OCI-LY7 (cell line): ENCODE measurements at regions not wholly inside any gene's neighbourhood (a gene's known extent, or its start where the extent isn't known, plus 50 kb on each side); places are given as distances from the start of the nearest gene placed in this dataset.

Experiments used
- BruUV-seq: library from RNA; stranded (reverse); fragments of 400-500 nt; replicated peaks from 2 replicates; lab custom pipeline; 2021; lab: Mats Ljungman, UMichigan
- CTCF ChIA-PET: fragments of 300-600 bp; sonication (Branson Sonifier 250); formaldehyde crosslinking; loops from one replicate; lab custom pipeline; 2022; ENCODE audit warnings: antibody characterized with exemption; ENCODE audit not compliant: unreplicated experiment; lab: Charles Lee
- POLR2A ChIA-PET: fragments of 300-600 bp; sonication (Branson Sonifier 250); formaldehyde crosslinking; loops from one replicate; lab custom pipeline; 2022; ENCODE audit warnings: antibody characterized with exemption; lab: Charles Lee
- DNase-seq: peaks from one replicate; pipeline ENCODE4 v3.0.0-alpha.2; 2015; ENCODE audit warnings: low spot score
- H2AFZ ChIP-seq: fragments of 200-600 bp; sonication (generic), shearing (Covaris generic); 2 replicates; pipeline ENCODE4 v1.6.1; 2014; ENCODE audit warnings: mild to moderate bottlenecking, antibody characterized with exemption, low read length, moderate library complexity
- H3K27ac ChIP-seq: fragments of 200-600 bp; sonication (generic); 2 replicates; pipeline ENCODE4 v1.5.1; 2014; ENCODE audit warnings: mixed run types, low read depth, mild to moderate bottlenecking, moderate library complexity, low read length, inconsistent platforms; ENCODE audit not compliant: poor library complexity, severe bottlenecking
- H3K36me3 ChIP-seq: fragments of 200-600 bp; sonication (generic); 2 replicates; pipeline ENCODE4 v1.6.1; 2014; ENCODE audit warnings: mild to moderate bottlenecking, antibody characterized with exemption, low read length, moderate library complexity, mixed read lengths; ENCODE audit not compliant: insufficient read depth
- H3K4me1 ChIP-seq: fragments of 200-600 bp; sonication (generic); 2 replicates; pipeline ENCODE4 v1.5.1; 2014; ENCODE audit warnings: mild to moderate bottlenecking, low read length; ENCODE audit not compliant: insufficient read depth, poor library complexity, severe bottlenecking
- H3K4me2 ChIP-seq: fragments of 200-600 bp; sonication (generic); 2 replicates; pipeline ENCODE4 v1.6.1; 2014; ENCODE audit warnings: mild to moderate bottlenecking, low read length
- H3K4me3 ChIP-seq: fragments of 200-600 bp; sonication (generic); 2 replicates; pipeline ENCODE4 v1.5.1; 2014; ENCODE audit warnings: mild to moderate bottlenecking, low read depth, low read length; ENCODE audit not compliant: poor library complexity, severe bottlenecking
- H3K79me2 ChIP-seq: fragments of 200-600 bp; sonication (generic); 2 replicates; pipeline ENCODE4 v1.6.1; 2016; ENCODE audit warnings: low read depth, mild to moderate bottlenecking, low read length, moderate library complexity, mixed read lengths; ENCODE audit not compliant: insufficient read depth
- H3K9me2 ChIP-seq: fragments of 200-600 bp; sonication (generic); 2 replicates; pipeline ENCODE4 v1.6.1; 2016; ENCODE audit warnings: mild to moderate bottlenecking, low read length, mixed read lengths; ENCODE audit not compliant: insufficient read depth
- H3K9me3 ChIP-seq: fragments of 200-600 bp; sonication (generic); 2 replicates; pipeline ENCODE4 v1.6.1; 2014; ENCODE audit warnings: mild to moderate bottlenecking, mixed run types, low read length, mixed read lengths
- H4K20me1 ChIP-seq: fragments of 200-600 bp; sonication (generic); 2 replicates; pipeline ENCODE4 v1.6.1; 2014; ENCODE audit warnings: mild to moderate bottlenecking, antibody characterized with exemption, low read length, moderate library complexity, mixed read lengths; ENCODE audit not compliant: insufficient read depth
- CTCF ChIP-seq: fragments of 200-600 bp; sonication (generic); conservative IDR thresholded peaks from 2 replicates; pipeline ENCODE4 v1.5.1; 2014; ENCODE audit warnings: mild to moderate bottlenecking, antibody characterized with exemption, low read length, moderate library complexity, mixed read lengths
- EZH2phosphoT487 ChIP-seq: fragments of 200-600 bp; sonication (generic); IDR thresholded peaks from 2 replicates; pipeline ENCODE4 v1.6.1; 2018; ENCODE audit warnings: low read depth, borderline replicate concordance, mild to moderate bottlenecking, mixed run types, antibody characterized with exemption, low read length, moderate library complexity, mixed read lengths
- intact Hi-C: fragments of 100-400 bp; cut with micrococcal nuclease; formaldehyde crosslinking; loops from one replicate; pipeline ENCODE4 v1.10.0; 2022; ENCODE audit not compliant: unreplicated experiment

- Histone ChIP-seq H3K79me2 (no peaks in the 10 kb centered on the region), H3K4me2 (no peak overlapping the region), H3K27ac (no peak overlapping the region), H3K4me1 (peaks cover 4% of the 10 kb centered on the region), H3K36me3 (no peaks in the 10 kb centered on the region), H3K9me3 (no peaks in the 10 kb centered on the region), H3K9me2 (no peaks in the 10 kb centered on the region), H4K20me1 (no peaks in the 10 kb centered on the region), H3K4me3 (no peak overlapping the region), H2AFZ (no peak overlapping the region)
- TF ChIP-seq CTCF (no peak), EZH2phosphoT487 (no peak)
- ChIA-PET CTCF (interaction anchor here (2.4 kb wide), 1 partner anchor 374 kb away, joined by 16 read pairs; the partner anchor contains the start of gene RASGEF1B), POLR2A (interaction anchor here (0.7 kb wide), 1 partner anchor 776 kb away, joined by 3 read pairs; no protein-coding TSS in a partner anchor)
- no peak for DNase-seq
- BruUV-seq, result no TSS peak
- intact Hi-C loops, result loop anchor here (5.0 to 10.0 kb wide), 3 partner anchors 241 to 1491 kb away; no protein-coding TSS in a partner anchor
These were observed 374.1 kb upstream of the RASGEF1B start for GRCh38 chr4:81845761-81846160.

- Histone ChIP-seq H3K36me3 (no peaks in the 10 kb centered on the region), H3K4me3 (no peak overlapping the region), H4K20me1 (no peaks in the 10 kb centered on the region), H2AFZ (no peak overlapping the region), H3K9me3 (no peaks in the 10 kb centered on the region), H3K4me1 (peaks cover 4% of the 10 kb centered on the region), H3K4me2 (no peak overlapping the region), H3K27ac (no peak overlapping the region), H3K9me2 (no peaks in the 10 kb centered on the region), H3K79me2 (no peaks in the 10 kb centered on the region)
- TF ChIP-seq EZH2phosphoT487, result no peak
- TF ChIP-seq CTCF, result no peak
- intact Hi-C loops, result loop anchor here (5.0 to 10.0 kb wide), 3 partner anchors 240 to 1490 kb away; no protein-coding TSS in a partner anchor
- no TSS peak for BruUV-seq
- ChIA-PET POLR2A (interaction anchor here (0.7 kb wide), 1 partner anchor 776 kb away, joined by 3 read pairs; no protein-coding TSS in a partner anchor), CTCF (interaction anchor here (0.6 to 2.4 kb wide), 2 partner anchors 374 to 378 kb away, joined by 3 to 16 read pairs; partner anchors contain the start of gene RASGEF1B)
- DNase-seq, result no peak
These were observed 373.6 kb upstream of the RASGEF1B start for GRCh38 chr4:81845273-81845672.

- no peaks in the 10 kb centered on the region for H3K79me2 ChIP-seq
- H3K4me2 ChIP-seq, result no peak overlapping the region
- no peak overlapping the region for H3K4me3 ChIP-seq
- H2AFZ ChIP-seq, result no peak overlapping the region
- CTCF ChIA-PET, result interaction anchor here (0.6 to 2.4 kb wide), 2 partner anchors 373 to 377 kb away, joined by 3 to 16 read pairs; partner anchors contain the start of gene RASGEF1B
- no peaks in the 10 kb centered on the region for H3K9me3 ChIP-seq
- TF ChIP-seq CTCF (peak; percentile 96), EZH2phosphoT487 (no peak)
- POLR2A ChIA-PET, result interaction anchor here (0.9 kb wide), 1 partner anchor 372 kb away, joined by 5 read pairs; the partner anchor contains the start of gene RASGEF1B
- no peaks in the 10 kb centered on the region for H3K9me2 ChIP-seq
- DNase-seq, result peak; percentile 86
- H4K20me1 ChIP-seq, result no peaks in the 10 kb centered on the region
- H3K36me3 ChIP-seq, result no peaks in the 10 kb centered on the region
- H3K27ac ChIP-seq, result no peak overlapping the region
- BruUV-seq, result no TSS peak
- peaks cover 4% of the 10 kb centered on the region for H3K4me1 ChIP-seq
- intact Hi-C loops, result loop anchor here (1.0 to 10.0 kb wide), 6 partner anchors 240 to 1490 kb away; no protein-coding TSS in a partner anchor
These were observed 373.0 kb upstream of the RASGEF1B start for GRCh38 chr4:81844717-81845116.
